Panc1 (cell line): ENCODE measurements at regions not wholly inside any gene's neighbourhood (a gene's known extent, or its start where the extent isn't known, plus 50 kb on each side); places are given as distances from the start of the nearest gene placed in this dataset.

Source experiments
- CTCF ChIP-seq: fragments of 450-650 bp; IDR thresholded peaks from 2 replicates; pipeline ENCODE4 v1.5.1; 2017; ENCODE audit warnings: mild to moderate bottlenecking
- POLR2AphosphoS5 ChIP-seq: IDR thresholded peaks from 2 replicates; pipeline ENCODE4 v1.6.1; 2012; ENCODE audit warnings: mild to moderate bottlenecking, low read depth, low read length, moderate library complexity
- REST ChIP-seq, 2 experiments: IDR thresholded peaks; 2 replicates each; pipeline ENCODE4 v1.6.1; 2011 to 2012; ENCODE audit warnings: low read depth in 2 of 2, control low read depth in 1 of 2, low read length in 1 of 2, mild to moderate bottlenecking in 1 of 2, moderate library complexity in 1 of 2; ENCODE audit not compliant: insufficient read depth in 1 of 2

- TF ChIP-seq CTCF (no peak), REST (IDR thresholded peaks at IDR 0.05; ENCODE audit: insufficient read depth in 1 of 2, low read depth in 2 of 2, low read length in 1 of 2) (no peak), POLR2AphosphoS5 (no peak)
These were observed 61.5 kb upstream of the WLS start for GRCh38 chr1:68293609-68294366.
